ENCODE measurements at regions not wholly inside any gene's neighbourhood (a gene's known extent, or its start where the extent isn't known, plus 50 kb on each side); places are given as distances from the start of the nearest gene placed in this dataset.

DNA sequence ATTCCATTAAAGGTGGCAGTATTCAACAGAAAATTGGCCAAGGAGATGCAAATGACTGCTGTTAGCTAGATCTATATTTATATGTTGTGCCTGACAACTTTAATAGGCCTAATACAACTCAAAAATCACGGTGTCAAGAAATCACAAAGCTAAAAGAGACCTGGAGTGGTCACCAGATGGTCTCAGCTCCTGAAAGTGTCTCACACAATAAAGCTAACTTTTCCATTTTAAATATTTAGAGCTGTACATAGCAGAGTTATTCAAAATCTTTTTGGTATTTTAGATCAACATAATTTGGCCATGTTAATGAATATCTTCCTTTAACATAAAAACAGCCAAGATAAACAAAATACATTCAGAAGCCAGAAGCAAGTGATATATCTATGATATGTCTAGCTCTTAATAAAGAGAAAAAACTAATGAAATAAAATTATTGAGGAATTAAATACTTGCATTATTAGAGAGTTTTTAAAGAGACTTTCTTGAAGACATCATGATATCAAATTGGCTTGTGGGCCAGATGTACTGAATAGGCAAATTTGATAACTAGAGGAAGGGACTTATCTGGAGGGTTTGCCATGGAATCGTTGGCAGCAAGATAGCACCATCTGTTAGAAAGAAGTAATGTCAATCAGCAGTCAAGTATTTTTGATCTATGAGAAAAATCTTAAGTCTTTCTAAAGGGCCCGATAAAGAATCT, 84.9 kb upstream of the SCAF8 start:
- peaks cover 12% of the 10 kb centered on the region for H3K27me3 ChIP-seq
- WGBS, 4 donors = 58 to 72% (median 67%) methylated on average over 3 of the region's 3 CpGs
- no peaks in the 10 kb centered on the region for H3K9me3 ChIP-seq (replicated peaks in 1 of 3)
- no peak overlapping the region for H3K27ac ChIP-seq
- H3K4me3 ChIP-seq = no peak overlapping the region
- intact Hi-C loops (cut with DNase I) = no loop called here
- no peak for DNase-seq
- TF ChIP-seq, protein P1, sequence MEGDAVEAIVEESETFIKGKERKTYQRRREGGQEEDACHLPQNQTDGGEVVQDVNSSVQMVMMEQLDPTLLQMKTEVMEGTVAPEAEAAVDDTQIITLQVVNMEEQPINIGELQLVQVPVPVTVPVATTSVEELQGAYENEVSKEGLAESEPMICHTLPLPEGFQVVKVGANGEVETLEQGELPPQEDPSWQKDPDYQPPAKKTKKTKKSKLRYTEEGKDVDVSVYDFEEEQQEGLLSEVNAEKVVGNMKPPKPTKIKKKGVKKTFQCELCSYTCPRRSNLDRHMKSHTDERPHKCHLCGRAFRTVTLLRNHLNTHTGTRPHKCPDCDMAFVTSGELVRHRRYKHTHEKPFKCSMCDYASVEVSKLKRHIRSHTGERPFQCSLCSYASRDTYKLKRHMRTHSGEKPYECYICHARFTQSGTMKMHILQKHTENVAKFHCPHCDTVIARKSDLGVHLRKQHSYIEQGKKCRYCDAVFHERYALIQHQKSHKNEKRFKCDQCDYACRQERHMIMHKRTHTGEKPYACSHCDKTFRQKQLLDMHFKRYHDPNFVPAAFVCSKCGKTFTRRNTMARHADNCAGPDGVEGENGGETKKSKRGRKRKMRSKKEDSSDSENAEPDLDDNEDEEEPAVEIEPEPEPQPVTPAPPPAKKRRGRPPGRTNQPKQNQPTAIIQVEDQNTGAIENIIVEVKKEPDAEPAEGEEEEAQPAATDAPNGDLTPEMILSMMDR (IDR thresholded peaks at IDR 0.05) = no peak
- TF ChIP-seq POLR2A (IDR thresholded peaks at IDR 0.05) = no peak
- H3K36me3 ChIP-seq (replicated peaks in 1 of 2) = no peaks in the 10 kb centered on the region
- H3K4me1 ChIP-seq (replicated peaks in 1 of 2) = peaks cover 0 to 5% of the 10 kb centered on the region in 2 donors

DNA sequence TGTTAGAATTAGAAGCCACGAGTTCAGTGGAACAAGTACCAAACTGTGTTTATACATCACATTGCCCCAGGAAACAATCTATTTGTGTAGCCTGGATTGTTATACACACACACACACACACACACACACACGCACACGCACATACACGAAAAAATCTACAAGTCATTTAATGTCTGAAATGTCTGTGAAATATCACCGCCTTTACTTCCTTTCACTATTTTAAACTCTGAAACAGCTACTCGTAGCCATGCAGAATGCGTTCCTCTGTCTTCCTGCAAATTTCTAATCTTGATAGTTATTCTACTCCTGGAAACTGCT, 84.4 kb upstream of the SCAF8 start:
- no peak for DNase-seq
- Histone ChIP-seq H3K4me3 (no peak overlapping the region), H3K27me3 (peaks cover 12% of the 10 kb centered on the region), H3K9me3 (replicated peaks in 1 of 3) (no peaks in the 10 kb centered on the region), H3K27ac (no peak overlapping the region), H3K4me1 (replicated peaks in 1 of 2) (peaks cover 0 to 7% of the 10 kb centered on the region in 2 donors), H3K36me3 (replicated peaks in 1 of 2) (no peaks in the 10 kb centered on the region)
- intact Hi-C loops (cut with DNase I) = no loop called here
- TF ChIP-seq, protein P1 (IDR thresholded peaks at IDR 0.05) = no peak
- no peak for TF ChIP-seq POLR2A (IDR thresholded peaks at IDR 0.05)
- WGBS, 4 donors = 54 to 77% (median 71%) methylated on average over 7 of the region's 7 CpGs

DNA sequence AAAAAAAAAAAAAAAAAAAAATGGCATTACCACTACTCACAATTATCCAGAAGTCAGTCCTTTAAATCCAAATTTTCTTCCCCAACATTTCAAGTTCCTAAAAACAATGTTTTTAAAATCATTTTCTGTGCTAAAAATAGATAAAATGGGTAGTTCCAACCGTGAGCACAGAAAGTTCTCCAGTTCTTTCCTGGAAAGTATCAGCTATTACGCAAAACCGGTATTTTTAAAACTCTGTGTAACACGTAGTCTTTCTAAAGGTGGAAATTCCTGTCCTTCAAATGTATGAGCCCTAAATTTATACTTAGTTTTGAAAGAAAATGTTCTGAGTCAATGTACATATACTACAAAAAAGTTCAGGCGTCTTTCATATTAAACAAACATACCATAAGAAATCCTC, 83.5 kb upstream of the SCAF8 start:
- Histone ChIP-seq H3K36me3 (replicated peaks in 1 of 2) (no peaks in the 10 kb centered on the region), H3K27ac (peak overlapping the region in 1 of 5 donors; percentile 27), H3K27me3 (peaks cover 11% of the 10 kb centered on the region), H3K9me3 (replicated peaks in 1 of 3) (no peaks in the 10 kb centered on the region), H3K4me1 (replicated peaks in 1 of 2) (peaks cover 0 to 7% of the 10 kb centered on the region in 2 donors), H3K4me3 (no peak overlapping the region)
- DNase-seq = no peak
- 52 to 60% (median 56%) methylated on average over 5 of the region's 5 CpGs for WGBS, 4 donors
- intact Hi-C loops (cut with DNase I) = no loop called here
- TF ChIP-seq POLR2A (IDR thresholded peaks at IDR 0.05) = no peak
- TF ChIP-seq, protein P1 (IDR thresholded peaks at IDR 0.05) = no peak

DNA sequence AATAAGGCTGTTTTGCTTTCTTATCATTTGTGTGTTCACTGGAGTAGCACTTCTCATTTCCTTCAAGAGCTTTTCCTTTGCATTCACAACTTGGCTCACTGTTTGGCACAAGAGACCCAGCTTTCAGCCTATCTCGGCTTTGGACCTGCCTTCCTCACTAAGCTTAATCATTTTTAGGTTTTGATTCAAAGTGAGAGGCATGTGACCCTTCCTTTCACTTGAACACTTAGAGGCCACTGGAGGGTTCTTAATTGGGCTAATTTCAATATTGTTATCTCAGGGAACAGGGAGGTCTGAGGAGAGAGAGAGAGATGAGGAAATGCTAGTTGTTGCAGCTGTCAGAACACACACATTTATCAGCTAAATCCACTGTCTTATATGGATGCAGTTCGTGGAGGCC, 82.9 kb upstream of the SCAF8 start:
- no peak for TF ChIP-seq POLR2A (IDR thresholded peaks at IDR 0.05)
- TF ChIP-seq, protein P1 (IDR thresholded peaks at IDR 0.05) = no peak
- peaks cover 8% of the 10 kb centered on the region for H3K27me3 ChIP-seq
- no peaks in the 10 kb centered on the region for H3K9me3 ChIP-seq (replicated peaks in 1 of 3)
- peaks cover 0 to 7% of the 10 kb centered on the region in 2 donors for H3K4me1 ChIP-seq (replicated peaks in 1 of 2)
- DNase-seq = no peak
- 44 to 59% (median 57%) methylated on average over 2 of the region's 2 CpGs for WGBS, 4 donors
- no peaks in the 10 kb centered on the region for H3K36me3 ChIP-seq (replicated peaks in 1 of 2)
- intact Hi-C loops (cut with DNase I) = no loop called here
- no peak overlapping the region for H3K4me3 ChIP-seq
- peak overlapping the region in 2 of 5 donors; percentile 27 to 47 for H3K27ac ChIP-seq
